SK-N-SH (cell line): ENCODE measurements at regions not wholly inside any gene's neighbourhood (a gene's known extent, or its start where the extent isn't known, plus 50 kb on each side); places are given as distances from the start of the nearest gene placed in this dataset.
"Not testable (repeated sequence)": the region's sequence is repeated elsewhere in the genome, so short reads cannot be mapped to it uniquely, and the experiment has no call there.

Experiments
- ELF1 ChIP-seq: IDR thresholded peaks from 2 replicates; pipeline ENCODE4 v1.4.0; 2012
- EP300 ChIP-seq, 2 experiments: IDR thresholded peaks; 2 replicates each; pipeline versions ENCODE4 v1.4.0 to v1.6.1; 2012; ENCODE audit warnings: borderline replicate concordance in 1 of 2, low read depth in 1 of 2, low read length in 1 of 2
- FOXJ3 ChIP-seq: sonication (generic); formaldehyde crosslinking; IDR thresholded peaks from 2 replicates; pipeline ENCODE4 v1.5.1; 2020; ENCODE audit warnings: mild to moderate bottlenecking, missing genetic modification reagents
- NRF1 ChIP-seq: IDR thresholded peaks from 2 replicates; pipeline ENCODE4 v1.6.1; 2012; ENCODE audit warnings: low read depth, mild to moderate bottlenecking, low read length
- POLR2AphosphoS5 ChIP-seq: IDR thresholded peaks from 2 replicates; pipeline ENCODE4 v1.6.1; 2012; ENCODE audit warnings: low read depth, low read length
- SMC3 ChIP-seq: IDR thresholded peaks from 2 replicates; pipeline ENCODE4 v1.6.1; 2012; ENCODE audit warnings: low read depth, low read length, improper control_type of control experiment
- TAF1 ChIP-seq: IDR thresholded peaks from 2 replicates; pipeline ENCODE4 v1.6.1; 2012; ENCODE audit warnings: low read depth, mild to moderate bottlenecking, low read length, moderate library complexity, borderline replicate concordance
- TCF12 ChIP-seq: IDR thresholded peaks from 2 replicates; pipeline ENCODE4 v1.4.0; 2012
- TF ChIP-seq, protein P1 (sequence below): fragments of 200-600 bp; sonication (generic); IDR thresholded peaks from 2 replicates; pipeline ENCODE4 v1.6.1; 2017; ENCODE audit warnings: antibody characterized with exemption, mild to moderate bottlenecking, moderate library complexity
- TF ChIP-seq, protein P2 (sequence below): fragments of 150-350 bp; IDR thresholded peaks from 2 replicates; pipeline ENCODE4 v1.6.1; 2017; ENCODE audit warnings: antibody characterized with exemption, low read length, low read depth, borderline replicate concordance

DNA sequence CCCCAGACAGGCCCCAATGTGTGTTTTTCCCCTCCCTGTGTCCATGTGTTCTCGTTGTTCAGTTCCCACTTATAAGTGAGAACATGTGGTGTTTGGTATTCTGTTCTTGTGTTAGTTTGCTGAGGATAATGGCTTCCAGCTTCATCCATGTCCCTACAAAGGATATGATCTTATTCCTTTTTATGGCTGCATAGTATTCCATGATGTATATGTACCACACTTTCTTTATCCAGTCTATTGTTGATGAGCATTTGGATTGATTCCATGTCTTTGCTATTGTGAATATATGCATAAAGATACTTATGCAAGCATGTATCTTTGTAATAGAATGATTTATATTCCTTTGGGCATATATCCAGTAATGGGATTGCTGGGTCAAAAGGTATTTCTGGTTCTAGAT lies 125.3 kb downstream of the GATA3 start:
- not testable (repeated sequence) for TF ChIP-seq FOXJ3 (CRISPR knock-in tag); TAF1; TCF12; ELF1; POLR2AphosphoS5; NRF1; EP300 (IDR thresholded peaks at IDR 0.05; ENCODE audit: borderline replicate concordance in 1 of 2, low read depth in 1 of 2, low read length in 1 of 2); SMC3
- TF ChIP-seq, protein P1, sequence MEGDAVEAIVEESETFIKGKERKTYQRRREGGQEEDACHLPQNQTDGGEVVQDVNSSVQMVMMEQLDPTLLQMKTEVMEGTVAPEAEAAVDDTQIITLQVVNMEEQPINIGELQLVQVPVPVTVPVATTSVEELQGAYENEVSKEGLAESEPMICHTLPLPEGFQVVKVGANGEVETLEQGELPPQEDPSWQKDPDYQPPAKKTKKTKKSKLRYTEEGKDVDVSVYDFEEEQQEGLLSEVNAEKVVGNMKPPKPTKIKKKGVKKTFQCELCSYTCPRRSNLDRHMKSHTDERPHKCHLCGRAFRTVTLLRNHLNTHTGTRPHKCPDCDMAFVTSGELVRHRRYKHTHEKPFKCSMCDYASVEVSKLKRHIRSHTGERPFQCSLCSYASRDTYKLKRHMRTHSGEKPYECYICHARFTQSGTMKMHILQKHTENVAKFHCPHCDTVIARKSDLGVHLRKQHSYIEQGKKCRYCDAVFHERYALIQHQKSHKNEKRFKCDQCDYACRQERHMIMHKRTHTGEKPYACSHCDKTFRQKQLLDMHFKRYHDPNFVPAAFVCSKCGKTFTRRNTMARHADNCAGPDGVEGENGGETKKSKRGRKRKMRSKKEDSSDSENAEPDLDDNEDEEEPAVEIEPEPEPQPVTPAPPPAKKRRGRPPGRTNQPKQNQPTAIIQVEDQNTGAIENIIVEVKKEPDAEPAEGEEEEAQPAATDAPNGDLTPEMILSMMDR = not testable (repeated sequence)
- TF ChIP-seq, protein P2, sequence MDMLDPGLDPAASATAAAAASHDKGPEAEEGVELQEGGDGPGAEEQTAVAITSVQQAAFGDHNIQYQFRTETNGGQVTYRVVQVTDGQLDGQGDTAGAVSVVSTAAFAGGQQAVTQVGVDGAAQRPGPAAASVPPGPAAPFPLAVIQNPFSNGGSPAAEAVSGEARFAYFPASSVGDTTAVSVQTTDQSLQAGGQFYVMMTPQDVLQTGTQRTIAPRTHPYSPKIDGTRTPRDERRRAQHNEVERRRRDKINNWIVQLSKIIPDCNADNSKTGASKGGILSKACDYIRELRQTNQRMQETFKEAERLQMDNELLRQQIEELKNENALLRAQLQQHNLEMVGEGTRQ = not testable (repeated sequence)
